ENCODE measurements at regions not wholly inside any gene's neighbourhood (a gene's known extent, or its start where the extent isn't known, plus 50 kb on each side); places are given as distances from the start of the nearest gene placed in this dataset.

DNA sequence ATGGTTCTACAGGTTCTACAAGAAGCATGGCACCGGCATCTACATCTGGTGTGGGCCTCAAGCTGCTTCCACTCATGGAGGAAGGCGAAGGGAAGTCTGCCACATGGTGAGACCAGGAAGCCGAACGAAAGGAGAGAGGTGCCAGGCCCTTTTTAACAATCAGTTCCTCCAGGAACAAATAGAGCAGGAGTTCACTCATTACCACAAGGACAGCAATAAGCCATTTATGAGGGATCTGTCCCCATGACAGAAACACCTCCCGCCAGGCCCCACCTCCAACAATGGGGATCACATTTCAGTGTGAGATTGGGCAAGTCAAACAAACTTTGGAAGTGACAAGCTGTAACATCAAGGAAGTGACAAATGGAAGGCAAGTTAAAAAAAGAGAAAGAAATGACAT, 95.5 kb upstream of the PTPN3 start:
- TF ChIP-seq FOXK1 (CRISPR knock-in tag; IDR thresholded peaks at IDR 0.05) = no peak
- TF ChIP-seq, protein P1, sequence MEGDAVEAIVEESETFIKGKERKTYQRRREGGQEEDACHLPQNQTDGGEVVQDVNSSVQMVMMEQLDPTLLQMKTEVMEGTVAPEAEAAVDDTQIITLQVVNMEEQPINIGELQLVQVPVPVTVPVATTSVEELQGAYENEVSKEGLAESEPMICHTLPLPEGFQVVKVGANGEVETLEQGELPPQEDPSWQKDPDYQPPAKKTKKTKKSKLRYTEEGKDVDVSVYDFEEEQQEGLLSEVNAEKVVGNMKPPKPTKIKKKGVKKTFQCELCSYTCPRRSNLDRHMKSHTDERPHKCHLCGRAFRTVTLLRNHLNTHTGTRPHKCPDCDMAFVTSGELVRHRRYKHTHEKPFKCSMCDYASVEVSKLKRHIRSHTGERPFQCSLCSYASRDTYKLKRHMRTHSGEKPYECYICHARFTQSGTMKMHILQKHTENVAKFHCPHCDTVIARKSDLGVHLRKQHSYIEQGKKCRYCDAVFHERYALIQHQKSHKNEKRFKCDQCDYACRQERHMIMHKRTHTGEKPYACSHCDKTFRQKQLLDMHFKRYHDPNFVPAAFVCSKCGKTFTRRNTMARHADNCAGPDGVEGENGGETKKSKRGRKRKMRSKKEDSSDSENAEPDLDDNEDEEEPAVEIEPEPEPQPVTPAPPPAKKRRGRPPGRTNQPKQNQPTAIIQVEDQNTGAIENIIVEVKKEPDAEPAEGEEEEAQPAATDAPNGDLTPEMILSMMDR (IDR thresholded peaks at IDR 0.05) = no peak
- TF ChIP-seq, protein P2, sequence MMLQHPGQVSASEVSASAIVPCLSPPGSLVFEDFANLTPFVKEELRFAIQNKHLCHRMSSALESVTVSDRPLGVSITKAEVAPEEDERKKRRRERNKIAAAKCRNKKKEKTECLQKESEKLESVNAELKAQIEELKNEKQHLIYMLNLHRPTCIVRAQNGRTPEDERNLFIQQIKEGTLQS (CRISPR knock-in tag; conservative IDR thresholded peaks at IDR 0.05) = no peak
- TF ChIP-seq ZNF263 (CRISPR knock-in tag; IDR thresholded peaks at IDR 0.05; ENCODE audit: low read depth) = no peak
- TF ChIP-seq, protein P3, sequence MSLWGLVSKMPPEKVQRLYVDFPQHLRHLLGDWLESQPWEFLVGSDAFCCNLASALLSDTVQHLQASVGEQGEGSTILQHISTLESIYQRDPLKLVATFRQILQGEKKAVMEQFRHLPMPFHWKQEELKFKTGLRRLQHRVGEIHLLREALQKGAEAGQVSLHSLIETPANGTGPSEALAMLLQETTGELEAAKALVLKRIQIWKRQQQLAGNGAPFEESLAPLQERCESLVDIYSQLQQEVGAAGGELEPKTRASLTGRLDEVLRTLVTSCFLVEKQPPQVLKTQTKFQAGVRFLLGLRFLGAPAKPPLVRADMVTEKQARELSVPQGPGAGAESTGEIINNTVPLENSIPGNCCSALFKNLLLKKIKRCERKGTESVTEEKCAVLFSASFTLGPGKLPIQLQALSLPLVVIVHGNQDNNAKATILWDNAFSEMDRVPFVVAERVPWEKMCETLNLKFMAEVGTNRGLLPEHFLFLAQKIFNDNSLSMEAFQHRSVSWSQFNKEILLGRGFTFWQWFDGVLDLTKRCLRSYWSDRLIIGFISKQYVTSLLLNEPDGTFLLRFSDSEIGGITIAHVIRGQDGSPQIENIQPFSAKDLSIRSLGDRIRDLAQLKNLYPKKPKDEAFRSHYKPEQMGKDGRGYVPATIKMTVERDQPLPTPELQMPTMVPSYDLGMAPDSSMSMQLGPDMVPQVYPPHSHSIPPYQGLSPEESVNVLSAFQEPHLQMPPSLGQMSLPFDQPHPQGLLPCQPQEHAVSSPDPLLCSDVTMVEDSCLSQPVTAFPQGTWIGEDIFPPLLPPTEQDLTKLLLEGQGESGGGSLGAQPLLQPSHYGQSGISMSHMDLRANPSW (CRISPR knock-in tag; conservative IDR thresholded peaks at IDR 0.05; ENCODE audit: low read depth) = no peak
- TF ChIP-seq, protein P4, sequence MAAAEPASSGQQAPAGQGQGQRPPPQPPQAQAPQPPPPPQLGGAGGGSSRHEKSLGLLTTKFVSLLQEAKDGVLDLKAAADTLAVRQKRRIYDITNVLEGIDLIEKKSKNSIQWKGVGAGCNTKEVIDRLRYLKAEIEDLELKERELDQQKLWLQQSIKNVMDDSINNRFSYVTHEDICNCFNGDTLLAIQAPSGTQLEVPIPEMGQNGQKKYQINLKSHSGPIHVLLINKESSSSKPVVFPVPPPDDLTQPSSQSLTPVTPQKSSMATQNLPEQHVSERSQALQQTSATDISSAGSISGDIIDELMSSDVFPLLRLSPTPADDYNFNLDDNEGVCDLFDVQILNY (CRISPR knock-in tag; IDR thresholded peaks at IDR 0.05) = no peak
- TF ChIP-seq FOXP1 (CRISPR knock-in tag; IDR thresholded peaks at IDR 0.05; ENCODE audit: borderline replicate concordance) = no peak
- TF ChIP-seq, protein P5, sequence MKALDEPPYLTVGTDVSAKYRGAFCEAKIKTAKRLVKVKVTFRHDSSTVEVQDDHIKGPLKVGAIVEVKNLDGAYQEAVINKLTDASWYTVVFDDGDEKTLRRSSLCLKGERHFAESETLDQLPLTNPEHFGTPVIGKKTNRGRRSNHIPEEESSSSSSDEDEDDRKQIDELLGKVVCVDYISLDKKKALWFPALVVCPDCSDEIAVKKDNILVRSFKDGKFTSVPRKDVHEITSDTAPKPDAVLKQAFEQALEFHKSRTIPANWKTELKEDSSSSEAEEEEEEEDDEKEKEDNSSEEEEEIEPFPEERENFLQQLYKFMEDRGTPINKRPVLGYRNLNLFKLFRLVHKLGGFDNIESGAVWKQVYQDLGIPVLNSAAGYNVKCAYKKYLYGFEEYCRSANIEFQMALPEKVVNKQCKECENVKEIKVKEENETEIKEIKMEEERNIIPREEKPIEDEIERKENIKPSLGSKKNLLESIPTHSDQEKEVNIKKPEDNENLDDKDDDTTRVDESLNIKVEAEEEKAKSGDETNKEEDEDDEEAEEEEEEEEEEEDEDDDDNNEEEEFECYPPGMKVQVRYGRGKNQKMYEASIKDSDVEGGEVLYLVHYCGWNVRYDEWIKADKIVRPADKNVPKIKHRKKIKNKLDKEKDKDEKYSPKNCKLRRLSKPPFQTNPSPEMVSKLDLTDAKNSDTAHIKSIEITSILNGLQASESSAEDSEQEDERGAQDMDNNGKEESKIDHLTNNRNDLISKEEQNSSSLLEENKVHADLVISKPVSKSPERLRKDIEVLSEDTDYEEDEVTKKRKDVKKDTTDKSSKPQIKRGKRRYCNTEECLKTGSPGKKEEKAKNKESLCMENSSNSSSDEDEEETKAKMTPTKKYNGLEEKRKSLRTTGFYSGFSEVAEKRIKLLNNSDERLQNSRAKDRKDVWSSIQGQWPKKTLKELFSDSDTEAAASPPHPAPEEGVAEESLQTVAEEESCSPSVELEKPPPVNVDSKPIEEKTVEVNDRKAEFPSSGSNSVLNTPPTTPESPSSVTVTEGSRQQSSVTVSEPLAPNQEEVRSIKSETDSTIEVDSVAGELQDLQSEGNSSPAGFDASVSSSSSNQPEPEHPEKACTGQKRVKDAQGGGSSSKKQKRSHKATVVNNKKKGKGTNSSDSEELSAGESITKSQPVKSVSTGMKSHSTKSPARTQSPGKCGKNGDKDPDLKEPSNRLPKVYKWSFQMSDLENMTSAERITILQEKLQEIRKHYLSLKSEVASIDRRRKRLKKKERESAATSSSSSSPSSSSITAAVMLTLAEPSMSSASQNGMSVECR (CRISPR knock-in tag; IDR thresholded peaks at IDR 0.05; ENCODE audit: borderline replicate concordance) = no peak
- no peak for TF ChIP-seq NFYB (CRISPR knock-in tag; conservative IDR thresholded peaks at IDR 0.05; ENCODE audit: low read depth)
- no peak for TF ChIP-seq FOXJ3 (CRISPR knock-in tag; IDR thresholded peaks at IDR 0.05; ENCODE audit: borderline replicate concordance)
- TF ChIP-seq, protein P6, sequence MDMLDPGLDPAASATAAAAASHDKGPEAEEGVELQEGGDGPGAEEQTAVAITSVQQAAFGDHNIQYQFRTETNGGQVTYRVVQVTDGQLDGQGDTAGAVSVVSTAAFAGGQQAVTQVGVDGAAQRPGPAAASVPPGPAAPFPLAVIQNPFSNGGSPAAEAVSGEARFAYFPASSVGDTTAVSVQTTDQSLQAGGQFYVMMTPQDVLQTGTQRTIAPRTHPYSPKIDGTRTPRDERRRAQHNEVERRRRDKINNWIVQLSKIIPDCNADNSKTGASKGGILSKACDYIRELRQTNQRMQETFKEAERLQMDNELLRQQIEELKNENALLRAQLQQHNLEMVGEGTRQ (CRISPR knock-in tag; IDR thresholded peaks at IDR 0.05) = no peak
- TF ChIP-seq GRHL2 (CRISPR knock-in tag; IDR thresholded peaks at IDR 0.05; ENCODE audit: insufficient replicate concordance, severe bottlenecking) = no peak
- TF ChIP-seq, protein P7, sequence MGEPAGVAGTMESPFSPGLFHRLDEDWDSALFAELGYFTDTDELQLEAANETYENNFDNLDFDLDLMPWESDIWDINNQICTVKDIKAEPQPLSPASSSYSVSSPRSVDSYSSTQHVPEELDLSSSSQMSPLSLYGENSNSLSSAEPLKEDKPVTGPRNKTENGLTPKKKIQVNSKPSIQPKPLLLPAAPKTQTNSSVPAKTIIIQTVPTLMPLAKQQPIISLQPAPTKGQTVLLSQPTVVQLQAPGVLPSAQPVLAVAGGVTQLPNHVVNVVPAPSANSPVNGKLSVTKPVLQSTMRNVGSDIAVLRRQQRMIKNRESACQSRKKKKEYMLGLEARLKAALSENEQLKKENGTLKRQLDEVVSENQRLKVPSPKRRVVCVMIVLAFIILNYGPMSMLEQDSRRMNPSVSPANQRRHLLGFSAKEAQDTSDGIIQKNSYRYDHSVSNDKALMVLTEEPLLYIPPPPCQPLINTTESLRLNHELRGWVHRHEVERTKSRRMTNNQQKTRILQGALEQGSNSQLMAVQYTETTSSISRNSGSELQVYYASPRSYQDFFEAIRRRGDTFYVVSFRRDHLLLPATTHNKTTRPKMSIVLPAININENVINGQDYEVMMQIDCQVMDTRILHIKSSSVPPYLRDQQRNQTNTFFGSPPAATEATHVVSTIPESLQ (CRISPR knock-in tag; IDR thresholded peaks at IDR 0.05) = no peak
- TF ChIP-seq, protein P8, sequence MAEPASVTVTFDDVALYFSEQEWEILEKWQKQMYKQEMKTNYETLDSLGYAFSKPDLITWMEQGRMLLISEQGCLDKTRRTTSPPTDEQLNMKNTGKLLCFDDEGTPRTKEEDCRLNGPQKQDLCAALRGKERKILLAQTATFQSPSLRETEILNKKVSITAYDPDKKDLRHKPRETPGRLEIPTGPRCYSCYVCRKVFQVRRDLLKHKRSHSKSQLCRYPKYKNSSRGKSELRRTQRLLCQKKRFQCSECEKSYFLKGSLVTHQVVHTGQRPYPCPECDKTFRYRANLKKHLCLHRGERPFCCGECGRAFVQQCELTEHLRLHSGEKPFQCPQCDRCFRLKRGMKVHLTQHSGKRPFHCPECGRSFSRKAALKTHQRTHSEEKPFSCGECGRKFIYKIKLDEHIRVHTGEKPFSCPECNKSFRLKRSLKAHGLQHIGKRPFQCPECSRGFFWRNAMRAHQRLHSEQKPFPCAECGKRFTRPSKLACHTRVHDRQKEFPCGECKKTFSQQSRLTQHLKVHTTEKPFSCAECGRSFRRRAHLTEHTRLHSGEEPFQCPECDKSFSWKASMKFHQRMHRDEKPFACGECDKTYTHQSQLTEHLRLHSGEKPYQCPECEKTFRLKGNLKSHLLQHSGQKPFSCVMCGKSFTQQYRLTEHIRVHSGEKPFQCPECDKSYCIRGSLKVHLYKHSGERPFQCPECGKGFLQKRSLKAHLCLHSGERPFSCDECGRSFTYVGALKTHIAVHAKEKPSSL (CRISPR knock-in tag; conservative IDR thresholded peaks at IDR 0.05) = no peak
